ENCODE measurements at regions not wholly inside any gene's neighbourhood (a gene's known extent, or its start where the extent isn't known, plus 50 kb on each side); places are given as distances from the start of the nearest gene placed in this dataset.

- Mint-ChIP-seq H3K27ac (ENCODE audit: unreplicated experiment) (no peak overlapping the region), H3K4me1 (ENCODE audit: low read depth, unreplicated experiment) (peaks cover 11% of the 10 kb centered on the region), H3K9me3 (ENCODE audit: unreplicated experiment) (peaks cover 9% of the 10 kb centered on the region), H3K27me3 (ENCODE audit: insufficient read depth, unreplicated experiment) (no peaks in the 10 kb centered on the region), H3K4me3 (ENCODE audit: unreplicated experiment) (no peak overlapping the region), H3K36me3 (ENCODE audit: insufficient read depth, unreplicated experiment) (peaks cover 6% of the 10 kb centered on the region)
- no peak overlapping the region for H3K4me3 ChIP-seq (ENCODE audit: low read depth, low read length)
- H3K27me3 ChIP-seq (replicated peaks; ENCODE audit: control insufficient read depth, insufficient read depth, low read length) = no peaks in the 10 kb centered on the region
- no peak for DNase-seq
- intact Hi-C loops (cut with micrococcal nuclease; ENCODE audit: unreplicated experiment) = no loop called here
- ChIA-PET POLR2A (no interaction called here), CTCF (no interaction called here)
- BruUV-seq (replicated peaks) = no TSS peak
- TF ChIP-seq CTCF (IDR thresholded peaks at IDR 0.05; ENCODE audit: insufficient read depth in 1 of 2, low read depth in 1 of 2, low read length in 1 of 2, severe bottlenecking in 1 of 2, unreplicated experiment in 1 of 2) = no peak
- no peaks in the 10 kb centered on the region for H3K36me3 ChIP-seq (ENCODE audit: control insufficient read depth, insufficient read depth, low read length)
- H3K9me3 ChIP-seq = no peaks in the 10 kb centered on the region
- peaks cover 13% of the 10 kb centered on the region for H3K4me1 ChIP-seq
These were observed 101.2 kb upstream of the NT5E start for GRCh38 chr6:85348643-85349042.

- H3K27me3 Mint-ChIP-seq (ENCODE audit: insufficient read depth, unreplicated experiment) = no peaks in the 10 kb centered on the region
- no peak overlapping the region for H3K4me3 Mint-ChIP-seq (ENCODE audit: unreplicated experiment)
- DNase-seq = no peak
- no TSS peak for BruUV-seq (replicated peaks)
- H3K9me3 Mint-ChIP-seq (ENCODE audit: unreplicated experiment) = peaks cover 9% of the 10 kb centered on the region
- no peaks in the 10 kb centered on the region for H3K36me3 ChIP-seq (ENCODE audit: control insufficient read depth, insufficient read depth, low read length)
- CTCF ChIA-PET = interaction anchor here (0.8 to 1.0 kb wide), 2 partner anchors 135 to 224 kb away, joined by 3 read pairs; no protein-coding TSS in a partner anchor
- no peak overlapping the region for H3K27ac Mint-ChIP-seq (ENCODE audit: unreplicated experiment)
- no peaks in the 10 kb centered on the region for H3K27me3 ChIP-seq (replicated peaks; ENCODE audit: control insufficient read depth, insufficient read depth, low read length)
- H3K4me1 Mint-ChIP-seq (ENCODE audit: low read depth, unreplicated experiment) = peaks cover 11% of the 10 kb centered on the region
- peaks cover 6% of the 10 kb centered on the region for H3K36me3 Mint-ChIP-seq (ENCODE audit: insufficient read depth, unreplicated experiment)
- POLR2A ChIA-PET = no interaction called here
- H3K9me3 ChIP-seq = no peaks in the 10 kb centered on the region
- TF ChIP-seq CTCF (IDR thresholded peaks at IDR 0.05; ENCODE audit: insufficient read depth in 1 of 2, low read depth in 1 of 2, low read length in 1 of 2, severe bottlenecking in 1 of 2, unreplicated experiment in 1 of 2) = no peak
- H3K4me1 ChIP-seq = peaks cover 13% of the 10 kb centered on the region
- intact Hi-C loops (cut with micrococcal nuclease; ENCODE audit: unreplicated experiment) = no loop called here
- no peak overlapping the region for H3K4me3 ChIP-seq (ENCODE audit: low read depth, low read length)
These were observed 102.1 kb upstream of the NT5E start for GRCh38 chr6:85347812-85348211.

GRCh38 chr6:85346196-85346595, 103.7 kb upstream of the NT5E start:
- H3K36me3 ChIP-seq (ENCODE audit: control insufficient read depth, insufficient read depth, low read length) = no peaks in the 10 kb centered on the region
- Mint-ChIP-seq H3K27ac (ENCODE audit: unreplicated experiment) (peak overlapping the region; percentile 73), H3K27me3 (ENCODE audit: insufficient read depth, unreplicated experiment) (no peaks in the 10 kb centered on the region), H3K36me3 (ENCODE audit: insufficient read depth, unreplicated experiment) (peaks cover 6% of the 10 kb centered on the region), H3K4me1 (ENCODE audit: low read depth, unreplicated experiment) (peaks cover 11% of the 10 kb centered on the region), H3K4me3 (ENCODE audit: unreplicated experiment) (no peak overlapping the region), H3K9me3 (ENCODE audit: unreplicated experiment) (peaks cover 9% of the 10 kb centered on the region)
- H3K4me1 ChIP-seq = peaks cover 13% of the 10 kb centered on the region
- H3K4me3 ChIP-seq (ENCODE audit: low read depth, low read length) = no peak overlapping the region
- H3K9me3 ChIP-seq = no peaks in the 10 kb centered on the region
- TF ChIP-seq CTCF (IDR thresholded peaks at IDR 0.05; ENCODE audit: insufficient read depth in 1 of 2, low read depth in 1 of 2, low read length in 1 of 2, severe bottlenecking in 1 of 2, unreplicated experiment in 1 of 2) = no peak
- DNase-seq = no peak
- intact Hi-C loops (cut with micrococcal nuclease; ENCODE audit: unreplicated experiment) = no loop called here
- POLR2A ChIA-PET = no interaction called here
- no peaks in the 10 kb centered on the region for H3K27me3 ChIP-seq (replicated peaks; ENCODE audit: control insufficient read depth, insufficient read depth, low read length)
- CTCF ChIA-PET = no interaction called here
- BruUV-seq (replicated peaks) = no TSS peak
